PC-9 (cell line): ENCODE measurements at regions not wholly inside any gene's neighbourhood (a gene's known extent, or its start where the extent isn't known, plus 50 kb on each side); places are given as distances from the start of the nearest gene placed in this dataset.

Experiments
- BruUV-seq: library from RNA; stranded (reverse); fragments of 400-500 nt; replicated peaks from 2 replicates; lab custom pipeline; 2021; lab: Mats Ljungman, UMichigan
- CTCF ChIA-PET: fragments of 300-600 bp; sonication (Branson Sonifier 250); formaldehyde crosslinking; loops from one replicate; lab custom pipeline; 2022; ENCODE audit warnings: antibody characterized with exemption; lab: Charles Lee
- POLR2A ChIA-PET: fragments of 300-600 bp; sonication (Branson Sonifier 250); formaldehyde crosslinking; loops from one replicate; lab custom pipeline; 2022; ENCODE audit warnings: antibody characterized with exemption; ENCODE audit not compliant: unreplicated experiment; lab: Charles Lee
- DNase-seq, 2 experiments: peaks; one replicate each; pipeline versions ENCODE4 v3.0.0 to v3.0.0-alpha.2; 2015 to 2022; ENCODE audit warnings: mixed read lengths in 1 of 2
- H2AFZ ChIP-seq: fragments of 200-600 bp; sonication (generic); 2 replicates; pipeline ENCODE4 v1.8.1; 2017; ENCODE audit warnings: antibody characterized with exemption
- H3F3A ChIP-seq: fragments of 200-600 bp; sonication (generic); 2 replicates; pipeline ENCODE4 v1.8.1; 2017; ENCODE audit warnings: antibody characterized with exemption, mild to moderate bottlenecking, low read depth; ENCODE audit not compliant: insufficient read depth
- H3K27ac ChIP-seq: fragments of 200-600 bp; sonication (generic); 2 replicates; pipeline ENCODE4 v1.6.1; 2016; ENCODE audit warnings: mixed run types
- H3K27me3 ChIP-seq: fragments of 200-600 bp; sonication (generic); 2 replicates; pipeline ENCODE4 v1.6.1; 2016; ENCODE audit warnings: low read depth, mixed run types; ENCODE audit not compliant: insufficient read depth
- H3K36me3 ChIP-seq: fragments of 200-600 bp; sonication (generic); 2 replicates; pipeline ENCODE4 v1.6.1; 2016; ENCODE audit warnings: low read depth, mixed run types
- H3K4me1 ChIP-seq: fragments of 200-600 bp; sonication (generic); replicated peaks from 2 replicates; pipeline ENCODE4 v1.6.1; 2016; ENCODE audit warnings: mixed run types; ENCODE audit not compliant: insufficient read depth
- H3K4me2 ChIP-seq: fragments of 200-600 bp; sonication (generic); 2 replicates; pipeline ENCODE4 v1.6.1; 2017; ENCODE audit warnings: mixed run types
- H3K4me3 ChIP-seq: fragments of 200-600 bp; sonication (generic); 2 replicates; pipeline ENCODE4 v1.6.1; 2016; ENCODE audit warnings: mixed run types
- H3K79me2 ChIP-seq: fragments of 200-600 bp; sonication (generic); 2 replicates; pipeline ENCODE4 v1.6.1; 2017; ENCODE audit warnings: low read depth, mixed run types
- H3K9me2 ChIP-seq: fragments of 200-600 bp; sonication (generic); 2 replicates; pipeline ENCODE4 v1.8.1; 2017; ENCODE audit warnings: mild to moderate bottlenecking; ENCODE audit not compliant: insufficient read depth
- H3K9me3 ChIP-seq: fragments of 200-600 bp; sonication (generic); 2 replicates; pipeline ENCODE4 v1.8.1; 2016; ENCODE audit warnings: low read depth; ENCODE audit not compliant: insufficient read depth
- H4K20me1 ChIP-seq: fragments of 200-600 bp; sonication (generic); 2 replicates; pipeline ENCODE4 v1.8.1; 2017; ENCODE audit not compliant: insufficient read depth
- EZH2 ChIP-seq: fragments of 200-600 bp; sonication (generic); IDR thresholded peaks from 2 replicates; pipeline ENCODE4 v1.8.0; 2017; ENCODE audit warnings: antibody characterized with exemption, low read depth
- intact Hi-C: fragments of 100-400 bp; cut with micrococcal nuclease; formaldehyde crosslinking; loops from one replicate; pipeline ENCODE4 v1.10.0; 2022; ENCODE audit not compliant: unreplicated experiment
- TF ChIP-seq, protein P1 (sequence below): fragments of 200-600 bp; sonication (generic); conservative IDR thresholded peaks from 2 replicates; pipeline ENCODE4 v1.6.1; 2017; ENCODE audit warnings: mixed run types, antibody characterized with exemption, mild to moderate bottlenecking, moderate library complexity

DNA sequence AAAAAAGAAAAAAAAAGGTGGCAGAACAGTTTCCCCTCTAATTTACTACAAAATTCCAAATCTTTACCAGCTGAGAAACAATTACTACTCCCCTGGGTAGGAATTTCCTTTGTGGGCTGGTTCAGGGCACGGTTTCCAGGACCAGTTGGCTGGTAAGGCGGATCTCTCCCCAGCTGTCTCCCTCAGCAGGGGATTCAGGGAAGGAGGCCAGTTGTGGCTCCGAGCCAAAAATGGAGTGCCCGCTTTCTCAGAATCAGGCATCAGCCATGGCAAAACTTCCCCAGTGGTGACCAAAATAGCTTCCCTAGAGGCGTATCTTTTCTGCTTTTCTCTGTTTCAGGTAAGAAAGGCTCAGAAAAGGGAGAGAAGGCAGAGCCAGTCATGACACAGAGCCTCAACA is 91.2 kb downstream of the ZNF22 start:
- ChIA-PET POLR2A (no interaction called here), CTCF (interaction anchor here (0.6 kb wide), 1 partner anchor 92 kb away, joined by 3 read pairs; the partner anchor contains the start of gene ZNF22)
- no TSS peak for BruUV-seq
- no peaks in the 10 kb centered on the region for H4K20me1 ChIP-seq
- H3K79me2 ChIP-seq, result no peaks in the 10 kb centered on the region
- H3K36me3 ChIP-seq, result no peaks in the 10 kb centered on the region
- H3K9me3 ChIP-seq, result no peaks in the 10 kb centered on the region
- H3F3A ChIP-seq, result no peaks in the 10 kb centered on the region
- TF ChIP-seq EZH2, result no peak
- TF ChIP-seq, protein P1, sequence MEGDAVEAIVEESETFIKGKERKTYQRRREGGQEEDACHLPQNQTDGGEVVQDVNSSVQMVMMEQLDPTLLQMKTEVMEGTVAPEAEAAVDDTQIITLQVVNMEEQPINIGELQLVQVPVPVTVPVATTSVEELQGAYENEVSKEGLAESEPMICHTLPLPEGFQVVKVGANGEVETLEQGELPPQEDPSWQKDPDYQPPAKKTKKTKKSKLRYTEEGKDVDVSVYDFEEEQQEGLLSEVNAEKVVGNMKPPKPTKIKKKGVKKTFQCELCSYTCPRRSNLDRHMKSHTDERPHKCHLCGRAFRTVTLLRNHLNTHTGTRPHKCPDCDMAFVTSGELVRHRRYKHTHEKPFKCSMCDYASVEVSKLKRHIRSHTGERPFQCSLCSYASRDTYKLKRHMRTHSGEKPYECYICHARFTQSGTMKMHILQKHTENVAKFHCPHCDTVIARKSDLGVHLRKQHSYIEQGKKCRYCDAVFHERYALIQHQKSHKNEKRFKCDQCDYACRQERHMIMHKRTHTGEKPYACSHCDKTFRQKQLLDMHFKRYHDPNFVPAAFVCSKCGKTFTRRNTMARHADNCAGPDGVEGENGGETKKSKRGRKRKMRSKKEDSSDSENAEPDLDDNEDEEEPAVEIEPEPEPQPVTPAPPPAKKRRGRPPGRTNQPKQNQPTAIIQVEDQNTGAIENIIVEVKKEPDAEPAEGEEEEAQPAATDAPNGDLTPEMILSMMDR, result no peak
- no peak overlapping the region for H3K4me3 ChIP-seq
- no peak overlapping the region for H3K4me2 ChIP-seq
- peaks cover 38% of the 10 kb centered on the region for H3K27me3 ChIP-seq
- H3K4me1 ChIP-seq, result no peaks in the 10 kb centered on the region
- H2AFZ ChIP-seq, result no peak overlapping the region
- DNase-seq, result no peak
- no peaks in the 10 kb centered on the region for H3K9me2 ChIP-seq
- intact Hi-C loops, result no loop called here
- no peak overlapping the region for H3K27ac ChIP-seq

DNA sequence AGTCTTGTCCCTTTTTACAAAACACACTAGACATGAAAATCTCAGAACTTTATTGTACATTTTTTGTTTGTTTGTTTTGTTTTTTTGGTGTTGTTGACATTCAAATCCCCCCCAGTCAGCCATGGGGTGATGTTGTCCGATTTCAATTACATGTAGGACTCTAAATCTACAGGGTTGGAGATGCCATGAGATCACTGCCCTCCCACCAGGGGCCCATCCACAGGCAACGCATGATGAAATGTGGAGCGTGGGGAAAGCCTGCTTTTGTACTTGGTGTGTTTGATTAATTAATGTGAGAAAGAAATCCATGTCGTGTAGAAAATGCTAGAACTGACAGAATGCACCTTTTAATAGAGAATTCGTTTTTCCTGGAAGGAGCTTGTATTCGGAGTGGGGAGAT is 93.2 kb downstream of the ZNF22 start:
- TF ChIP-seq, protein P1, result no peak
- no peak for TF ChIP-seq EZH2
- Histone ChIP-seq H3F3A (no peaks in the 10 kb centered on the region), H3K79me2 (no peaks in the 10 kb centered on the region), H3K9me3 (no peaks in the 10 kb centered on the region), H2AFZ (no peak overlapping the region), H3K4me1 (no peaks in the 10 kb centered on the region), H3K27me3 (peaks cover 49% of the 10 kb centered on the region), H3K36me3 (no peaks in the 10 kb centered on the region), H4K20me1 (no peaks in the 10 kb centered on the region), H3K9me2 (no peaks in the 10 kb centered on the region), H3K4me3 (no peak overlapping the region), H3K27ac (no peak overlapping the region), H3K4me2 (no peak overlapping the region)
- DNase-seq, result no peak
- CTCF ChIA-PET, result no interaction called here
- intact Hi-C loops, result no loop called here
- BruUV-seq, result no TSS peak
- POLR2A ChIA-PET, result no interaction called here

DNA sequence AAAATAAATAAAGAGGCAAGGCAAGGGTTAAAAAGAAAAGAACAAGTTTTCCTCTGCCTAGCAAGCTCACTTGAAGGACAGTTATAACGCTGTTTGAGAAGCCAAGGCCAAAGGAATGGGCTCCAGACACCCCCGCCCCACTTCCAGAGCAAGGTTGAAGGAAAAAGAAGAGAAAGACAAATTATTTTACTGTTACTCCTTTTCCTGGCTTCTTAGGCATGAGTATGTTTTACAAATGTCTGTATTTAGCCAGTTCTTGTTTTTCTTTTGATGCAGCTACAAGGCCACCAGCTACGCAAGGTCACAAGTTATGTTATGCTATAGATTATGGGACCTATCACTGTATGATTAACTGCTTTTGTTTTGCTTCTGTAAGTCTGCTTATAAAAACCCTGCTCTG is 94.6 kb downstream of the ZNF22 start:
- no peaks in the 10 kb centered on the region for H3K36me3 ChIP-seq
- ChIA-PET CTCF (no interaction called here), POLR2A (no interaction called here)
- H3F3A ChIP-seq, result no peaks in the 10 kb centered on the region
- H3K79me2 ChIP-seq, result no peaks in the 10 kb centered on the region
- no TSS peak for BruUV-seq
- DNase-seq, result no peak
- H3K27me3 ChIP-seq, result peaks cover 52% of the 10 kb centered on the region
- no peaks in the 10 kb centered on the region for H4K20me1 ChIP-seq
- no peaks in the 10 kb centered on the region for H3K9me3 ChIP-seq
- no peaks in the 10 kb centered on the region for H3K9me2 ChIP-seq
- TF ChIP-seq, protein P1, result no peak
- TF ChIP-seq EZH2, result no peak
- intact Hi-C loops, result no loop called here
- H2AFZ ChIP-seq, result no peak overlapping the region
- no peak overlapping the region for H3K27ac ChIP-seq
- H3K4me2 ChIP-seq, result no peak overlapping the region
- no peak overlapping the region for H3K4me3 ChIP-seq
- no peaks in the 10 kb centered on the region for H3K4me1 ChIP-seq
